Stimulated activated naive CD8-positive, alpha-beta T cell treated with anti-CD3 and anti-CD28 coated beads, Interleukin-15, amount 100 ng/mL, for 72 hours (primary cell): ENCODE measurements at regions not wholly inside any gene's neighbourhood (a gene's known extent, or its start where the extent isn't known, plus 50 kb on each side); places are given as distances from the start of the nearest gene placed in this dataset.

Source experiments
- ATAC-seq: fragments of 150-1000 bp; cut with Tn5 transposase; 2 replicates; pipeline ENCODE4 v1.10.0; 2021; ENCODE audit warnings: mild to moderate bottlenecking, moderate library complexity
- DNase-seq, 2 donors: peaks; one replicate each; pipeline ENCODE4 v3.0.0; 2021 to 2022
- H3K27ac Mint-ChIP-seq, 2 donors: one replicate each; pipeline ENCODE4 v1.8.0; 2022; ENCODE audit warnings: mild to moderate bottlenecking in 2 of 2, mixed read lengths in 2 of 2, moderate library complexity in 2 of 2
- H3K27me3 Mint-ChIP-seq: one replicate; pipeline ENCODE4 v1.8.0; 2022; ENCODE audit warnings: mixed read lengths
- H3K4me1 Mint-ChIP-seq: one replicate; pipeline ENCODE4 v1.8.0; 2022; ENCODE audit warnings: mild to moderate bottlenecking, mixed read lengths
- H3K4me3 Mint-ChIP-seq, 2 donors: one replicate each; pipeline ENCODE4 v1.8.0; 2022; ENCODE audit warnings: mild to moderate bottlenecking in 2 of 2, mixed read lengths in 2 of 2, moderate library complexity in 1 of 2
- H3K9me3 Mint-ChIP-seq, 2 donors: one replicate each; pipeline ENCODE4 v1.8.0; 2022; ENCODE audit warnings: mixed read lengths in 2 of 2

- peaks cover 24% of the 10 kb centered on the region for H3K27me3 Mint-ChIP-seq
Measured at GRCh38 chr14:51780741-51781140, 79.7 kb upstream of the GNG2 start.

DNA sequence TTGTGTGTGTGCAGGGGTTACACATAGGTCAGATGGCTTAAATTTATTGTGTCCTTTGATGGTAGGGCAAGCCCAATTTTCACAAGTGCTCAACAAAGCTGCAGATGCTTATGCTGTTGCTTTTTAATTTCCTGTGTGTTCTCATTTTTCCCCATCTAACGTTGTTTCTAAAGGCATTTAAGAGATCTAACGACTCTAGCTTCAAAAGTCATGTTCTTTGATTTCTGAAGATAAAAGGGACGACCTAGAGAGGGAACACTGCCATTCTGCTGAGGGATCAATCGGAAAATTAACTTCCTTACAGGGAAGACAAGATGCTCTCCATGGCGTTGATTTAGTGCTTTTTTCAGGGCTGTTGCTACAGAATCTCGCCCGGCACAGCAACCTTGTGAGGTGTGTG, 79.0 kb upstream of the GNG2 start:
- Mint-ChIP-seq H3K4me1 (peaks cover 23% of the 10 kb centered on the region), H3K27me3 (peaks cover 24% of the 10 kb centered on the region), H3K4me3 (no peak overlapping the region), H3K9me3 (peaks cover 15 to 16% of the 10 kb centered on the region in 2 donors), H3K27ac (no peak overlapping the region)
- ATAC-seq: no peak
- no peak for DNase-seq

More at GRCh38 chr14:51780741-51781140, 79.7 kb upstream of the GNG2 start:
- Mint-ChIP-seq H3K27ac (peak overlapping the region in 1 of 2 donors; percentile 3), H3K4me3 (no peak overlapping the region), H3K9me3 (peaks cover 9% of the 10 kb centered on the region in 2 donors), H3K4me1 (peaks cover 28% of the 10 kb centered on the region)
- ATAC-seq: no peak
- no peak for DNase-seq

DNA sequence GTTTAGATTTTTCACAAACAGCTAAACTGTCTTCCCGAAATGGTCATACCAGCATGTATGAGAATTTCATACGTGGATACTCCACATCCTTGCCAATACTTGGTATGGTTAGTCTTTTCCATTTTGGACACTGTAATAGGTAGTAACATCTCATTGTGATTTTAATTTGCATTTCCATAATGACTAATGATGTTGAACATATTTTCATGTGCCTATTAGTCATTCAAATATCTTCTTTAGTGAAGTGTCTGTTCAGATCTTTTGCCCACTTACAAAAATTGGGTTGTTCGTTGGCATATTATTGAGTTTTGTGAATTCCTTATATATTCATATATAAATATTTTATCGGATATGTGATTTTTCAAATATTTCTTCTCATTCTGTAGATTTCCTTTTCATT, 78.0 kb upstream of the GNG2 start:
- H3K9me3 Mint-ChIP-seq: peaks cover 21 to 26% of the 10 kb centered on the region in 2 donors
- H3K27me3 Mint-ChIP-seq: peaks cover 24% of the 10 kb centered on the region
- no peak for DNase-seq
- peaks cover 21% of the 10 kb centered on the region for H3K4me1 Mint-ChIP-seq
- H3K27ac Mint-ChIP-seq: no peak overlapping the region
- H3K4me3 Mint-ChIP-seq: no peak overlapping the region
- no peak for ATAC-seq

GRCh38 chr14:51783765-51784164, 76.6 kb upstream of the GNG2 start:
- Mint-ChIP-seq H3K27ac (no peak overlapping the region), H3K27me3 (peaks cover 11% of the 10 kb centered on the region), H3K4me1 (peaks cover 21% of the 10 kb centered on the region), H3K9me3 (peaks cover 21 to 27% of the 10 kb centered on the region in 2 donors), H3K4me3 (peak overlapping the region in 1 of 2 donors; percentile 25)
- no peak for DNase-seq
- ATAC-seq: peak; percentile 68

GRCh38 chr14:51784466-51784865, 75.9 kb upstream of the GNG2 start:
- Mint-ChIP-seq H3K27me3 (peaks cover 11% of the 10 kb centered on the region), H3K4me1 (peaks cover 20% of the 10 kb centered on the region), H3K9me3 (peaks cover 21 to 27% of the 10 kb centered on the region in 2 donors), H3K4me3 (no peak overlapping the region), H3K27ac (no peak overlapping the region)
- ATAC-seq: no peak
- DNase-seq: no peak

DNA sequence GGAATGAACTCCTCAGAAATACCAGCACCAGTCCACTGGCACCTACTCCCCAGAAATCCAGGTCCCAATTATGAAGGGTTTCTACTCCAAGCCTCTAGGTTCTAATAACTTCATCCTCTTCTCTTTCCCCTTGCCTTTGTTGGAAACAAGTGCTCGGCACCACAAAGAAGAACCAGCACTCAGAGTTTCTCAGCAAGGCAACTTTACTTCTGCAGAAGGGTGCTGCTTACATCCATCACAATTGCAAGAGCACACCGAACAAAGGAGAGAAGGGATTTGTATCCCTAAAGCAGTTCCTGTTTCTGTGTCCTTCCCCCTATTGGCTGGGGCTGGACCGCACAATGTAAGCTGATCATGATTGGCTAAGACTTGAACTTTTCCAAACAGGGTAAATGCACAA, 74.2 kb upstream of the GNG2 start:
- ATAC-seq (no peak), DNase-seq (no peak)
- H3K27ac Mint-ChIP-seq: no peak overlapping the region
- peaks cover 21 to 27% of the 10 kb centered on the region in 2 donors for H3K9me3 Mint-ChIP-seq
- no peak overlapping the region for H3K4me3 Mint-ChIP-seq
- H3K4me1 Mint-ChIP-seq: peaks cover 6% of the 10 kb centered on the region
- H3K27me3 Mint-ChIP-seq: peaks cover 11% of the 10 kb centered on the region

GRCh38 chr14:51787352-51787751, 73.1 kb upstream of the GNG2 start:
- H3K27ac Mint-ChIP-seq: no peak overlapping the region
- H3K27me3 Mint-ChIP-seq: peaks cover 11% of the 10 kb centered on the region
- ATAC-seq: no peak
- H3K9me3 Mint-ChIP-seq: peaks cover 21 to 27% of the 10 kb centered on the region in 2 donors
- H3K4me1 Mint-ChIP-seq: peaks cover 6% of the 10 kb centered on the region
- no peak for DNase-seq
- H3K4me3 Mint-ChIP-seq: no peak overlapping the region

DNA sequence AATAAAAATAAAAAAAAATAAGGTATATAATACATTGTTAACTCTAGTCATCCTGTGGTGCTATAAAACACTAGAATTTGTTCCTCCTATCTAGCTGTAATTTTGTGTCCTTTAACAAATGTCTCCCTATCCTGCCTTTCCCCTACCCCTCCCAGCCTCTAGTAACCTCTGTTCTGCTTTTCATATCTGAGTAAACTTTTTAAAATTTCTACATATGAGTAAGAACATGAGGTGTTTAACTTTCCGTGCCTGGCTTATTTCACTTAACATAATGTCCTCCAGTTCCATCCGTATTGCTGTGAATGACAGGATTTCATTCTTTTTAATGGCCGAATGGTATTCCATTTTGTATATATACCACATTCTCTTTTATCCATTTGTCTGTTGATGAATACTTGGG, 71.3 kb upstream of the GNG2 start:
- Mint-ChIP-seq H3K27me3 (peaks cover 11% of the 10 kb centered on the region), H3K27ac (no peak overlapping the region), H3K9me3 (peaks cover 21 to 27% of the 10 kb centered on the region in 2 donors), H3K4me1 (no peaks in the 10 kb centered on the region), H3K4me3 (no peak overlapping the region)
- no peak for ATAC-seq
- DNase-seq: no peak

DNA sequence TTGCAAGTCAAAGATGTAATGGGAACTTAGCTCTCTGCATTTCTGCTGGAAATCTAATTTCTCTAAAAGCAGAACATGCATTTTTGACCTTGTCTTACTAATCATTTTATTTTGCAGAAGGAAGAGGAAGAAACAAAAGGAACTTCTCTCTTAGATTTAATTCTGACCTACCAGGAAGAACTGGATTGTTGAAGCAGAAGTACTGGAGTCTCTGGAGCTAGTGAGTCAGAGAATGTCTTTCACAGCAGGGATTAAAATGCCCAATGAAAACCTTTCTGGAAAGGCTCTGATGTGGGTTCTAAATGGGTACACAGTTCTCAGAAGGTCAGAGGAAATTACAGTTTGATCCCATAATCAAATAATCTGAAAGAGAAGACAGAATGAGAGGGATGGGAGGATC, 70.8 kb upstream of the GNG2 start:
- ATAC-seq (no peak), DNase-seq (no peak)
- Mint-ChIP-seq H3K27ac (no peak overlapping the region), H3K27me3 (peaks cover 11% of the 10 kb centered on the region), H3K4me3 (no peak overlapping the region), H3K9me3 (peaks cover 21 to 27% of the 10 kb centered on the region in 2 donors), H3K4me1 (no peaks in the 10 kb centered on the region)

DNA sequence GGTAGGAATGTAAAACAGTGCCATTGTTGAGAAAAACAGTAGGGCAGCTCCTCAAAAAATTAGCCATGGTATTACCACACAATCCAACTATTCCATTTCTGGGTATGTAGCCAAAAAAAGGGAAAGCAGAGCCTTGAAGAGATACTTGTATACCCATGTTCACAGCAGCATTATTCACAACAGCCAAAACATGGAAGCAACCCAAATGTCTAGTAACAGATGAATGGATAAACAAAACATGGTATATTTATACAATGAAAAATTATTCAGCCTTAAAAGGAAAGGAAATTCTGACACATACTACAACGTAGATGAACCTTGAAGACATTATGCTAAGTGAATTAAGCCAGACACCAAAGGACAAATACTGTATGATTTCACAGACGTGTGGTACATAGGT, 67.6 kb upstream of the GNG2 start:
- ATAC-seq (no peak), DNase-seq (no peak)
- Mint-ChIP-seq H3K9me3 (no peaks in the 10 kb centered on the region), H3K4me1 (no peaks in the 10 kb centered on the region), H3K27me3 (no peaks in the 10 kb centered on the region), H3K4me3 (no peak overlapping the region), H3K27ac (no peak overlapping the region)

DNA sequence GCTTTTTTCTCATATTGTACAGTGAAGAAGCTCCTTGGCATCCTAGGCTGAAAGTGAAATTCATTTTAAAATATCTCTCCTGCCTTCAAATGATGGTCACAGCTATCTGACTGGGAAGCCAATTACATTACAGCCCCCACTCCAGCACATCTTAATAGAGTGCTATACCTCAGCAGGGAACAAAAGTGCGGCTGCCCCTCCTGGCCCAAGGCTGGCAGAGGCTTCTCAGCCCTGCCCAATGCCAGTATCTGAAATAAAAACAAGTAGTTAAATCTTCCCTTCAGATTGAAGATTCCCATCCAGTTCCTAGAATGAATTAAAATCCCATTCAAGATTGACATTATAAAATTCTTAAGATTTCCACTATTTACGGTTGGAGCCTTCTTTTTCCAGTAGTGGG, 54.9 kb upstream of the GNG2 start:
- H3K27me3 Mint-ChIP-seq: no peaks in the 10 kb centered on the region
- H3K4me3 Mint-ChIP-seq: no peak overlapping the region
- no peaks in the 10 kb centered on the region for H3K4me1 Mint-ChIP-seq
- H3K27ac Mint-ChIP-seq: no peak overlapping the region
- ATAC-seq (no peak), DNase-seq (no peak)
- H3K9me3 Mint-ChIP-seq: peaks cover 6 to 13% of the 10 kb centered on the region in 2 donors

DNA sequence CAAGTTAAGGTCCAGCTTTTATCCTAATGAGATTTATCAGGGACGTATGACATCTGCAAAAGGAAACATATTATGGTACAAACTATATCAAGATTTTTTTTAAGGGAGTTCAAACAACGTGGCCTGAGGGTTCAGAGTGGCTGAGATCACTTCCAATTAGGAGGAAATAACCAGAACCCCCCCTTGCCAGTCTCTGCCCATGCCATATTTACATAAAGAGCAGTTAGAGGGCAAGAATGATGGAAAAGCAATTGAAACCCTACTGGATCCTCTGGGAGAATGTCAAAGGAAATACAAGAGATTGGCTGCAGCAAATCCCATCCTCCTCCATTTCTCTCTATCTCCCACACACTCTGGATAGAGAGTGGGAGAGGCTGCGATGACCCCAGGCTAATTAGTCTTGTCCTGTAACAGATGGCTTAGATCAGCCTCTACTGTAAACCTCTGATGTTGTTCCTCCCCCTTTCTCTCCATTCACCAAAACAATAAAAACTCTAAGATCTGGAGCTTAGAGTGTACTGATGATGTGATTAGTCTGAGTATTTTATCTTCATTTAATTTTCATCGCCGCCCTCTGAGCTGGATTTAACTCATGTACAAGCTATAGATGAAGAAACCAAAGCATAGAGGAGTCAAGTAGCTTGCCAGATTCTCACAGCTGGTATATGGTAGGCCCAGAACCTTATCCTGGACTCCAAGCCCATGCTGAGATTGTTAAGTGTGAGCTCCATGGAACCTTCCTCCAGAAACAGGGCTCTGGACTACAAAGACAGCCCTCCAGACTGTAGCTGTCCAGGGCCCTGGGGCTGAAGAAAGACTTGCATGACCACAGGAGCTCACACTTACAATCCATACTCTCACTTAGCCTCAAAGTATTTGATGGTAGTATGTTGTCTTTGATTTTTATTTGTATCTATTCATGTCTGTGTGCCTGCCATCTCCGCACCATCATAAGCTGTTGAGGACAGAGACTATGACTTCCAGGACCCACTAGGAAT, 54.1 kb upstream of the GNG2 start:
- ATAC-seq (no peak), DNase-seq (no peak)
- Mint-ChIP-seq H3K4me3 (no peak overlapping the region), H3K4me1 (no peaks in the 10 kb centered on the region), H3K27me3 (no peaks in the 10 kb centered on the region), H3K9me3 (peaks cover 6 to 13% of the 10 kb centered on the region in 2 donors), H3K27ac (no peak overlapping the region)

- Mint-ChIP-seq H3K4me1 (no peaks in the 10 kb centered on the region), H3K27me3 (no peaks in the 10 kb centered on the region), H3K4me3 (no peak overlapping the region), H3K9me3 (peaks cover 6 to 13% of the 10 kb centered on the region in 2 donors), H3K27ac (no peak overlapping the region)
- ATAC-seq (no peak), DNase-seq (no peak)
Measured at GRCh38 chr14:51807356-51807755, 53.1 kb upstream of the GNG2 start.
